SK-N-SH (cell line): ENCODE measurements at regions not wholly inside any gene's neighbourhood (a gene's known extent, or its start where the extent isn't known, plus 50 kb on each side); places are given as distances from the start of the nearest gene placed in this dataset.

ENCODE experiments used
- CTCF ChIA-PET: fragments of 300-600, 350-600 bp; formaldehyde crosslinking; extraction: SDS; loops from one replicate; lab custom pipeline; 2021; lab: Yijun Ruan, JAX
- POLR2A ChIA-PET: fragments of 350-600 bp; sonication (Branson Sonifier 250); formaldehyde crosslinking; extraction: SDS; loops from one replicate; lab custom pipeline; 2020; ENCODE audit warnings: antibody characterized with exemption, inconsistent platforms; lab: Yijun Ruan, JAX
- DNase-seq: peaks from one replicate; pipeline ENCODE4 v3.0.0; 2012
- H2AFZ ChIP-seq: fragments of 200-600 bp; sonication (generic); 2 replicates; pipeline ENCODE4 v1.8.1; 2016; ENCODE audit warnings: antibody characterized with exemption, mild to moderate bottlenecking, low read depth
- H3F3A ChIP-seq: fragments of 200-600 bp; sonication (generic); replicated peaks from 2 replicates; pipeline ENCODE3; 2016; ENCODE audit warnings: antibody characterized with exemption, mild to moderate bottlenecking; ENCODE audit not compliant: insufficient read depth
- H3K27ac ChIP-seq, 2 experiments: fragments of 200-500 bp in 1 of 2; fragments of 200-600 bp in 1 of 2; sonication (Bioruptor generic) in 1 of 2; sonication (generic), shearing (Covaris generic) in 1 of 2; 2 replicates each; pipeline versions ENCODE4 v1.5.1 to v1.6.1; 2014 to 2016; ENCODE audit warnings: low read depth in 2 of 2, inconsistent platforms in 1 of 2, low read length in 1 of 2, mild to moderate bottlenecking in 1 of 2, mixed read lengths in 1 of 2
- H3K27me3 ChIP-seq: fragments of 200-600 bp; sonication (generic), shearing (Covaris generic); 2 replicates; pipeline ENCODE4 v1.6.1; 2016; ENCODE audit warnings: mixed run types; ENCODE audit not compliant: insufficient read depth
- H3K36me3 ChIP-seq, 2 experiments: fragments of 200-500 bp in 1 of 2; fragments of 200-600 bp in 1 of 2; sonication (Bioruptor generic) in 1 of 2; sonication (generic) in 1 of 2; replicated peaks in 1 of 2; 2 replicates each; pipeline versions ENCODE3 to v1.5.1; 2014 to 2016; ENCODE audit warnings: low read length in 1 of 2, mild to moderate bottlenecking in 1 of 2; ENCODE audit not compliant: insufficient read depth in 2 of 2, control insufficient read depth in 1 of 2
- H3K4me1 ChIP-seq, 2 experiments: fragments of 200-500 bp in 1 of 2; fragments of 200-600 bp in 1 of 2; sonication (Bioruptor generic) in 1 of 2; sonication (generic), shearing (Covaris generic) in 1 of 2; 2 replicates each; pipeline versions ENCODE4 v1.5.1 to v1.6.1; 2014 to 2016; ENCODE audit warnings: low read depth in 1 of 2, low read length in 1 of 2, mixed run types in 1 of 2; ENCODE audit not compliant: insufficient read depth in 2 of 2, control insufficient read depth in 1 of 2
- H3K4me2 ChIP-seq: fragments of 200-600 bp; sonication (generic), shearing (Covaris generic); 2 replicates; pipeline ENCODE4 v1.6.1; 2017; ENCODE audit warnings: mixed run types
- H3K4me3 ChIP-seq, 2 experiments: fragments of 200-500 bp in 1 of 2; fragments of 200-600 bp in 1 of 2; sonication (Bioruptor generic) in 1 of 2; sonication (generic), shearing (Covaris generic) in 1 of 2; 2 replicates each; pipeline versions ENCODE4 v1.5.1 to v1.8.1; 2014 to 2016; ENCODE audit warnings: low read depth in 2 of 2, inconsistent platforms in 1 of 2, low read length in 1 of 2, mild to moderate bottlenecking in 1 of 2, mixed read lengths in 1 of 2, moderate library complexity in 1 of 2
- H3K79me2 ChIP-seq: fragments of 200-600 bp; sonication (generic); 2 replicates; pipeline ENCODE4 v1.8.1; 2017; ENCODE audit warnings: mild to moderate bottlenecking; ENCODE audit not compliant: insufficient read depth
- H3K9ac ChIP-seq: fragments of 200-600 bp; sonication (generic); 2 replicates; pipeline ENCODE4 v1.6.1; 2017; ENCODE audit warnings: mixed run types
- H3K9me2 ChIP-seq: fragments of 200-600 bp; sonication (generic); 2 replicates; pipeline ENCODE4 v1.6.1; 2017; ENCODE audit warnings: mixed run types
- H3K9me3 ChIP-seq: fragments of 200-600 bp; sonication (generic); 2 replicates; pipeline ENCODE4 v1.6.1; 2017; ENCODE audit warnings: mixed run types, mild to moderate bottlenecking, moderate library complexity
- H4K20me1 ChIP-seq: fragments of 200-600 bp; sonication (generic); 2 replicates; pipeline ENCODE4 v1.6.1; 2017; ENCODE audit warnings: mild to moderate bottlenecking, mixed run types; ENCODE audit not compliant: insufficient read depth
- EP300 ChIP-seq, 2 experiments: IDR thresholded peaks; 2 replicates each; pipeline versions ENCODE4 v1.4.0 to v1.6.1; 2012; ENCODE audit warnings: borderline replicate concordance in 1 of 2, low read depth in 1 of 2, low read length in 1 of 2
- EZH2phosphoT487 ChIP-seq: fragments of 200-600 bp; sonication (generic); IDR thresholded peaks from 2 replicates; pipeline ENCODE4 v1.6.1; 2017; ENCODE audit warnings: low read depth, mixed run types, mild to moderate bottlenecking, antibody characterized with exemption, moderate library complexity, borderline replicate concordance
- FOSL2 ChIP-seq: IDR thresholded peaks from 2 replicates; pipeline ENCODE4 v1.4.0; 2012; ENCODE audit warnings: low read depth, mild to moderate bottlenecking, moderate library complexity, borderline replicate concordance
- FOXJ3 ChIP-seq: sonication (generic); formaldehyde crosslinking; IDR thresholded peaks from 2 replicates; pipeline ENCODE4 v1.5.1; 2020; ENCODE audit warnings: mild to moderate bottlenecking, missing genetic modification reagents
- FOXM1 ChIP-seq: IDR thresholded peaks from 2 replicates; pipeline ENCODE4 v1.4.0; 2012; ENCODE audit warnings: low read depth, mild to moderate bottlenecking
- GATA2 ChIP-seq: sonication (generic); formaldehyde crosslinking; IDR thresholded peaks from 2 replicates; pipeline ENCODE4 v1.5.0; 2020; ENCODE audit warnings: mild to moderate bottlenecking, missing genetic modification reagents
- MXI1 ChIP-seq: IDR thresholded peaks from 2 replicates; pipeline ENCODE4 v1.6.1; 2012; ENCODE audit warnings: mild to moderate bottlenecking, low read depth, low read length, improper control_type of control experiment
- NRF1 ChIP-seq: IDR thresholded peaks from 2 replicates; pipeline ENCODE4 v1.6.1; 2012; ENCODE audit warnings: low read depth, mild to moderate bottlenecking, low read length
- POLR2AphosphoS5 ChIP-seq: IDR thresholded peaks from 2 replicates; pipeline ENCODE4 v1.6.1; 2012; ENCODE audit warnings: low read depth, low read length
- RAD21 ChIP-seq: IDR thresholded peaks from 2 replicates; pipeline ENCODE4 v1.6.1; 2012; ENCODE audit warnings: mild to moderate bottlenecking, low read length
- RXRA ChIP-seq: IDR thresholded peaks from 2 replicates; pipeline ENCODE4 v1.4.0; 2012; ENCODE audit warnings: low read depth, mild to moderate bottlenecking, borderline replicate concordance
- SIN3A ChIP-seq: IDR thresholded peaks from 2 replicates; pipeline ENCODE4 v1.6.1; 2012; ENCODE audit warnings: low read depth, mild to moderate bottlenecking, low read length, moderate library complexity, borderline replicate concordance
- TAF1 ChIP-seq: IDR thresholded peaks from 2 replicates; pipeline ENCODE4 v1.6.1; 2012; ENCODE audit warnings: low read depth, mild to moderate bottlenecking, low read length, moderate library complexity, borderline replicate concordance
- TEAD4 ChIP-seq: IDR thresholded peaks from 2 replicates; pipeline ENCODE4 v1.4.0; 2012; ENCODE audit warnings: mild to moderate bottlenecking, borderline replicate concordance; ENCODE audit not compliant: insufficient read depth
- WGBS: methylation state at CpG from one replicate; pipeline ENCODE4 v1.1.6; 2017; ENCODE audit warnings: low lambda C conversion rate; 5-methylcytosine and 5-hydroxymethylcytosine counted together
- TF ChIP-seq, protein P1 (sequence below): IDR thresholded peaks from 2 replicates; pipeline ENCODE4 v1.6.1; 2012; ENCODE audit warnings: mild to moderate bottlenecking, low read depth, low read length, moderate library complexity
- TF ChIP-seq, protein P2 (sequence below): IDR thresholded peaks from 2 replicates; pipeline ENCODE4 v1.4.0; 2012; ENCODE audit warnings: low read depth, borderline replicate concordance
- TF ChIP-seq, protein P3 (sequence below): fragments of 150-350 bp; IDR thresholded peaks from 2 replicates; pipeline ENCODE4 v1.6.1; 2017; ENCODE audit warnings: antibody characterized with exemption, low read length, low read depth, borderline replicate concordance
- TF ChIP-seq, protein P4 (sequence below): IDR thresholded peaks from 2 replicates; pipeline ENCODE4 v1.4.0; 2012; ENCODE audit warnings: low read depth, borderline replicate concordance
- TF ChIP-seq, protein P5 (sequence below): fragments of 150-350 bp; IDR thresholded peaks from 2 replicates; pipeline ENCODE4 v1.6.1; 2016; ENCODE audit warnings: mild to moderate bottlenecking, low read depth, low read length

DNA sequence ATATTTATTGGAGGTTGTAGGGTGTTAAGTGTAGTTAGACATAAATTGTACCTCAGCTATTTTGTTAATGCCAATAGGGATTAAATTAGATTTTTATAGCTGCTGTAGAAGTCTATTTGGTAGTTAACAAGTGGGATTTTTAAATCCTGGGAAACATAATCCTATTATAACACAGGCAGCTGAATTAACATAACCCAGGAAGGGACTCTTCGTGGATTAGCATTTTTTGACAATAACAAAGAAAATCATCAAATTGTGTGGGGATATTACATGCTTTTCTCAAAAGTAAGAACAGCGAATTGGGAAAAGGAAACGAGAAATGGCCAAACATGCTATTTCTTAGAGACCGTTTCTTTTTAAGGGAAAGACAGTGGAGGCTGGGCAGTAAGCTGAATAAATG is 172.8 kb downstream of the ZIC5 start (continued):
- TF ChIP-seq, protein P1, sequence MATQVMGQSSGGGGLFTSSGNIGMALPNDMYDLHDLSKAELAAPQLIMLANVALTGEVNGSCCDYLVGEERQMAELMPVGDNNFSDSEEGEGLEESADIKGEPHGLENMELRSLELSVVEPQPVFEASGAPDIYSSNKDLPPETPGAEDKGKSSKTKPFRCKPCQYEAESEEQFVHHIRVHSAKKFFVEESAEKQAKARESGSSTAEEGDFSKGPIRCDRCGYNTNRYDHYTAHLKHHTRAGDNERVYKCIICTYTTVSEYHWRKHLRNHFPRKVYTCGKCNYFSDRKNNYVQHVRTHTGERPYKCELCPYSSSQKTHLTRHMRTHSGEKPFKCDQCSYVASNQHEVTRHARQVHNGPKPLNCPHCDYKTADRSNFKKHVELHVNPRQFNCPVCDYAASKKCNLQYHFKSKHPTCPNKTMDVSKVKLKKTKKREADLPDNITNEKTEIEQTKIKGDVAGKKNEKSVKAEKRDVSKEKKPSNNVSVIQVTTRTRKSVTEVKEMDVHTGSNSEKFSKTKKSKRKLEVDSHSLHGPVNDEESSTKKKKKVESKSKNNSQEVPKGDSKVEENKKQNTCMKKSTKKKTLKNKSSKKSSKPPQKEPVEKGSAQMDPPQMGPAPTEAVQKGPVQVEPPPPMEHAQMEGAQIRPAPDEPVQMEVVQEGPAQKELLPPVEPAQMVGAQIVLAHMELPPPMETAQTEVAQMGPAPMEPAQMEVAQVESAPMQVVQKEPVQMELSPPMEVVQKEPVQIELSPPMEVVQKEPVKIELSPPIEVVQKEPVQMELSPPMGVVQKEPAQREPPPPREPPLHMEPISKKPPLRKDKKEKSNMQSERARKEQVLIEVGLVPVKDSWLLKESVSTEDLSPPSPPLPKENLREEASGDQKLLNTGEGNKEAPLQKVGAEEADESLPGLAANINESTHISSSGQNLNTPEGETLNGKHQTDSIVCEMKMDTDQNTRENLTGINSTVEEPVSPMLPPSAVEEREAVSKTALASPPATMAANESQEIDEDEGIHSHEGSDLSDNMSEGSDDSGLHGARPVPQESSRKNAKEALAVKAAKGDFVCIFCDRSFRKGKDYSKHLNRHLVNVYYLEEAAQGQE, result no peak

DNA sequence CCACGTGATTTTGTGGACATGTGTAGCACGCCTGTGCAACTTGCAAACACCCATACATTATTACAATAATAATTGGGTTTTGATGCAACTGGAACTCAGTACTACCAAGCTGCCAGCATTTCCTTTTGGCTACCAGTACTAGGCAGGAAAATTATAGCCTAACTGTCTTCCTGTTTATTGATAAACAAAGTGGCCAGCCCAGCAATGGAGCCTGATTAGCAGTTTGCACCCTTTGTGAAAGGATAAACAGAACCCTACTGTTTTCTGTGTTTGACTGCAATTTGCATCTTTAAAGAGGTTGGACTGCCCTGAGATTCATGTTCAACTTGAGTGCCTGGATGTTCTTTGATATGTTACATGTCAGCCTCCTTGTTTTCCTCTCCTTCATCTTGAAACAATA is 173.9 kb downstream of the ZIC5 start:
- WGBS, result 53% methylated on average over 2 of the region's 2 CpGs
- H3F3A ChIP-seq, result no peaks in the 10 kb centered on the region
- no peaks in the 10 kb centered on the region for H3K79me2 ChIP-seq
- no peaks in the 10 kb centered on the region for H3K9me3 ChIP-seq
- no peaks in the 10 kb centered on the region for H4K20me1 ChIP-seq
- ChIA-PET POLR2A (no interaction called here), CTCF (no interaction called here)
- no peaks in the 10 kb centered on the region; a peak in 1 of 4 replicates for H3K4me1 ChIP-seq
- H3K36me3 ChIP-seq, result no peaks in the 10 kb centered on the region
- TF ChIP-seq GATA2 (CRISPR knock-in tag) (no peak), FOXM1 (no peak), EZH2phosphoT487 (no peak), SIN3A (no peak), FOSL2 (no peak), MXI1 (no peak), NRF1 (no peak), EP300 (IDR thresholded peaks at IDR 0.05; ENCODE audit: borderline replicate concordance in 1 of 2, low read depth in 1 of 2, low read length in 1 of 2) (no peak), RXRA (no peak), TAF1 (no peak), RAD21 (no peak), POLR2AphosphoS5 (no peak), FOXJ3 (CRISPR knock-in tag) (no peak), TEAD4 (no peak)
- TF ChIP-seq, protein P2, sequence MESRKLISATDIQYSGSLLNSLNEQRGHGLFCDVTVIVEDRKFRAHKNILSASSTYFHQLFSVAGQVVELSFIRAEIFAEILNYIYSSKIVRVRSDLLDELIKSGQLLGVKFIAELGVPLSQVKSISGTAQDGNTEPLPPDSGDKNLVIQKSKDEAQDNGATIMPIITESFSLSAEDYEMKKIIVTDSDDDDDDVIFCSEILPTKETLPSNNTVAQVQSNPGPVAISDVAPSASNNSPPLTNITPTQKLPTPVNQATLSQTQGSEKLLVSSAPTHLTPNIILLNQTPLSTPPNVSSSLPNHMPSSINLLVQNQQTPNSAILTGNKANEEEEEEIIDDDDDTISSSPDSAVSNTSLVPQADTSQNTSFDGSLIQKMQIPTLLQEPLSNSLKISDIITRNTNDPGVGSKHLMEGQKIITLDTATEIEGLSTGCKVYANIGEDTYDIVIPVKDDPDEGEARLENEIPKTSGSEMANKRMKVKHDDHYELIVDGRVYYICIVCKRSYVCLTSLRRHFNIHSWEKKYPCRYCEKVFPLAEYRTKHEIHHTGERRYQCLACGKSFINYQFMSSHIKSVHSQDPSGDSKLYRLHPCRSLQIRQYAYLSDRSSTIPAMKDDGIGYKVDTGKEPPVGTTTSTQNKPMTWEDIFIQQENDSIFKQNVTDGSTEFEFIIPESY, result no peak
- TF ChIP-seq, protein P3, sequence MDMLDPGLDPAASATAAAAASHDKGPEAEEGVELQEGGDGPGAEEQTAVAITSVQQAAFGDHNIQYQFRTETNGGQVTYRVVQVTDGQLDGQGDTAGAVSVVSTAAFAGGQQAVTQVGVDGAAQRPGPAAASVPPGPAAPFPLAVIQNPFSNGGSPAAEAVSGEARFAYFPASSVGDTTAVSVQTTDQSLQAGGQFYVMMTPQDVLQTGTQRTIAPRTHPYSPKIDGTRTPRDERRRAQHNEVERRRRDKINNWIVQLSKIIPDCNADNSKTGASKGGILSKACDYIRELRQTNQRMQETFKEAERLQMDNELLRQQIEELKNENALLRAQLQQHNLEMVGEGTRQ, result no peak
- TF ChIP-seq, protein P4, sequence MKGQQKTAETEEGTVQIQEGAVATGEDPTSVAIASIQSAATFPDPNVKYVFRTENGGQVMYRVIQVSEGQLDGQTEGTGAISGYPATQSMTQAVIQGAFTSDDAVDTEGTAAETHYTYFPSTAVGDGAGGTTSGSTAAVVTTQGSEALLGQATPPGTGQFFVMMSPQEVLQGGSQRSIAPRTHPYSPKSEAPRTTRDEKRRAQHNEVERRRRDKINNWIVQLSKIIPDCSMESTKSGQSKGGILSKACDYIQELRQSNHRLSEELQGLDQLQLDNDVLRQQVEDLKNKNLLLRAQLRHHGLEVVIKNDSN, result no peak
- TF ChIP-seq, protein P5, sequence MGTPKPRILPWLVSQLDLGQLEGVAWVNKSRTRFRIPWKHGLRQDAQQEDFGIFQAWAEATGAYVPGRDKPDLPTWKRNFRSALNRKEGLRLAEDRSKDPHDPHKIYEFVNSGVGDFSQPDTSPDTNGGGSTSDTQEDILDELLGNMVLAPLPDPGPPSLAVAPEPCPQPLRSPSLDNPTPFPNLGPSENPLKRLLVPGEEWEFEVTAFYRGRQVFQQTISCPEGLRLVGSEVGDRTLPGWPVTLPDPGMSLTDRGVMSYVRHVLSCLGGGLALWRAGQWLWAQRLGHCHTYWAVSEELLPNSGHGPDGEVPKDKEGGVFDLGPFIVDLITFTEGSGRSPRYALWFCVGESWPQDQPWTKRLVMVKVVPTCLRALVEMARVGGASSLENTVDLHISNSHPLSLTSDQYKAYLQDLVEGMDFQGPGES, result no peak
- no peak overlapping the region for H3K9ac ChIP-seq
- no peaks in the 10 kb centered on the region for H3K9me2 ChIP-seq
- no peak overlapping the region for H2AFZ ChIP-seq
- H3K4me3 ChIP-seq, result no peak overlapping the region
- H3K4me2 ChIP-seq, result no peak overlapping the region
- H3K27me3 ChIP-seq, result no peaks in the 10 kb centered on the region
- no peak overlapping the region for H3K27ac ChIP-seq
- DNase-seq, result no peak
